AG08395 (cell line): ENCODE measurements at regions not wholly inside any gene's neighbourhood (a gene's known extent, or its start where the extent isn't known, plus 50 kb on each side); places are given as distances from the start of the nearest gene placed in this dataset.

Experiments used
- DNase-seq: peaks from one replicate; pipeline ENCODE4 v3.0.0; 2012; ENCODE audit warnings: mixed read lengths, low spot score

GRCh38 chr1:95370691-95371562 lies 136.9 kb downstream of the RWDD3 start:
- DNase-seq, result no peak

GRCh38 chr1:95371666-95372282 lies 137.8 kb downstream of the RWDD3 start:
- no peak for DNase-seq

GRCh38 chr1:95375174-95375573 lies 141.2 kb downstream of the RWDD3 start:
- no peak for DNase-seq

GRCh38 chr1:95380909-95381308 lies 146.9 kb downstream of the RWDD3 start:
- no peak for DNase-seq

- no peak for DNase-seq
Measured at GRCh38 chr1:95382000-95382786, 148.2 kb downstream of the RWDD3 start.

DNA sequence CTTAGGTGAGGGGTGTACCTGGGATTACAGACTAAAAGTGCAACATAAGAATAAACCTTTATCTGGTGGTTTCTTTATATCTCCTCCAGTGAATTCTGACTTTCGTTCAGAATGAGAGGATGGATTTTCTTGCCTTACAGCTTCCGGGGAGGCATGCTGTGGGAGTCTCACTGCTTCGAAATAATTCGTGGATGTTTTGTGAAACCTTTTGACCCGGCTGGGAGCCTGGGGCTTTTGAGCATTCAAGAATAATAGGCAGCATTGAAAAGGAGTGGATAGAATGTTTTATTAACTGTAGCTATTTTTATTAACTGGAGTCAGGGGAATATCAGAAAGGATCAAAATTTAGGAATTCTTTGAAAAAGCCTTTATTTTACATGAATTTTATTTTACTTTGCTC lies 149.1 kb downstream of the RWDD3 start:
- no peak for DNase-seq

- DNase-seq, result no peak
Measured at GRCh38 chr1:95384567-95384966, 150.6 kb downstream of the RWDD3 start.

DNA sequence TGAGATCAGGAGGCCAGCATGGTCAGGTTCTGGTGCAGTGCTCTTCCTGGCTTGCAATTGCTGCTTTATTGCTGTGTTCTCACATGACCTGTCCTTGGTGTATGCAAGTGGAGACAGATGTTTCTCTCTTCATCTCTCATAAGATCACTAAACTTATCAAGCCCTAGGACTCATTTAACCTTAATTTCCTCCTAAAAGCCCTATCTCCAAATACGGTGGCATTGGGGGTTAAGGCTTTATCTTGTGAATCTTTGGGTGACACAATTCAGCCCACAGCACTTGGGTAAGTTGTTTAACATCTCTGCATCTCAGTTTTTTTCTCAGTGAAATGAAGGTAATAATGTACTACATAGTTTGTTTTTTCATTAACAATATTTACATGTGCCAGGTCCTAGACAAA lies 152.4 kb downstream of the RWDD3 start:
- DNase-seq, result no peak

DNA sequence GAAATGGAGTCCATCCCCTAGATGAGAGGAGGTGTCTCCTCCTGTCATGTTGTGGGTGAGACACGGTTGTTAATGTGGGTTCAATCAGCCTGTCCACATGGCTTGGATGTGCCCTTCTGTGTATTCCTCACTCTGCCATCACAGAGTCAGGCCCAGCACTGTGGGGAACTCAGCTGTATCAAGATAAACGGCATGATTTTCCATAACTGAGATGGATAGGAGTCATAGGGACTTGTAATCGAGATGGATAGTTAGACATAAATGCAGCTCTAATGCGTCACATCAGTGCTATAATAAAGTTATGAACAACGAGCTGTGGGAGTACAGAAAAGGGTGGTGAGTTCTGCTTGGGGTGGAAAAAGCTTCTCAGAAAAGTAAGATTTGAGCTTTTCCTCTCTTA lies 152.9 kb downstream of the RWDD3 start:
- no peak for DNase-seq

GRCh38 chr1:95388031-95388430 lies 154.0 kb downstream of the RWDD3 start:
- no peak for DNase-seq

GRCh38 chr1:95393434-95393833 lies 159.4 kb downstream of the RWDD3 start:
- DNase-seq, result no peak

DNA sequence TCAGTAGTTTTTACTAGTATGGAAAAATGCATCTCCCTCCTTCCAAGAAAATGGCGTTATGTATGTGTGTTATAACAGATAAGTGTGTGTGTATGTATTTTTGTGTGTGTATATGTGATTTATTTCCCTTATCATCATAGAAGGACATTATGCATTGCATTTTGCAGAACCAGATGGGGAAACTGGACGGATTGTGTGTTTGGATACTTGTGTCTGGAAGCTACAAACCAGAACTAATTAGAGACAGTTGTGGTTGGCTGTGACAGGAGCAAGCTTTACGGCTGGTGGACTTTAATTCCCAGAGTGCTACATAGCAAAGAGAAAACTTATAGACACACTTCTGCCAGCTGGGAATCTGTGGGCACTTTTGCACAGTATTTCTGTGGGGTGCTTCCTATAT lies 162.5 kb downstream of the RWDD3 start:
- DNase-seq, result no peak

GRCh38 chr1:95402780-95403179 lies 168.8 kb downstream of the RWDD3 start:
- DNase-seq, result no peak

GRCh38 chr1:95406279-95406678 lies 172.3 kb downstream of the RWDD3 start:
- no peak for DNase-seq

- DNase-seq, result no peak
Measured at GRCh38 chr1:95407131-95407885, 173.3 kb downstream of the RWDD3 start.

DNA sequence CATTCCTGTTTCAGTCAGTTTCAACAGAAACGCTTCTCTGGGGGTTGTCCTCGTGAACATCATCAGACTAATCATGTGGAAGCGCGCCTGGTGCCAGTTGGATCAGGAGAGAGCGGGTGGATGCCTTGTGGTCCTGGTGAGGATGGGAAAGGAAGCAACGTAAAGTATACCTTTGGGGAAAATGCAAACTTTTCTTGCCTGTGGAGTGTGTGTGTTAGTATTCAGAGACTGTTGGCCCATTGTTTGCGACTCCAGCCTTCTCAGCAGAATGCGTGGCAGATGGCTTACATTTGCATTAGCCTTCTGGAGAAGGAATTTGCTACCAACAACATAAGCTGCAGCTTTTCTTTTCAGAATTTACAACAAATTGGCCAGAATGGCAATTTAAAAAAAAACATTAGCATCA lies 173.9 kb downstream of the RWDD3 start:
- no peak for DNase-seq

DNA sequence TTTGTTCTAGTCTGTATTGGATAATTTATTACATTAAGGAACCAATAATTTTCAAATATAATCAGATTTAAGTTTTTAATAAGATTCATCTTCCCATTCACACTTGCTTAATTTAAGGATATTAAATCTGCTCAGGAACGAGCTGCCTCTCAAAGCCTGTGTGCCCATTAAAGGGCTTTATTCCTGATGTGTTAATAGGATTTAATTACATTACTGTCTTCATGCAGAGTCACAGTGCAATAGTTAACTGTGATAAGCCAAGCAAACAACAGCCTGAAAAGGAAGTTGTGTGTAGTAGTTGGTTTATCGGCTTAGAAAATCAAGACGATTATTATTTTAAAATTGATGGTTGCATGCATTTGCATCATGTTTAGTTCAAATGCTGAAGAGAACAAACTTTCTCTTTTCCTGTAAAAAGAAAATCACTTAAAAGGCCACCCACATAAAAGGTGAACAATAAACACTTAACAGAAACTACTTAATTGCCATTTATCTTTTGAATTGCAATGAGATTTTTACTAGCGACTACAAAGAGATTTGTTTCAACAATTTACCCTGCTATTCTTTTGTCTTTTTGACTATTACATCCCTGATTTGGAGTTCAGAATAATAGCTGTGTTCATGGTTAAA lies 174.6 kb downstream of the RWDD3 start:
- no peak for DNase-seq

GRCh38 chr1:95409276-95409675 lies 175.3 kb downstream of the RWDD3 start:
- DNase-seq, result no peak

DNA sequence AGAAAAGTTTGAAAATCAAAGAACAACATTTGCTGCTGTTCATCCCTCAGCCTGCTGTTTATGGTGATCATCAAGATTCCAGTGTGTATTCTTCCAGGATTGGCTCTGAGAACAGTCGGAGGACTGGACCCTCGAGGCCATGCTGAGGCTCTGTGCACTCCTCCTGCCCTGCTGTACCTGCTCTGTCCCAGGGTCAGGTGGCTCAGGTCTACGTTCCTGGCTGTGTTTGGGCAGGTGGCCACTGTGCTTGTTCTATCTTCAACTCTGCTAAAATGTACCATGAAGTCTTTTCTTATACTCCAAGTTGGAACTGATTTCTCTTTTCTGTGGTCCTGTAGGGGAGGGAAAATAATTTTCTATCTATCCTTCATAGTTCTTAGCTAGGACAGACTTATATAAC lies 175.9 kb downstream of the RWDD3 start:
- no peak for DNase-seq

DNA sequence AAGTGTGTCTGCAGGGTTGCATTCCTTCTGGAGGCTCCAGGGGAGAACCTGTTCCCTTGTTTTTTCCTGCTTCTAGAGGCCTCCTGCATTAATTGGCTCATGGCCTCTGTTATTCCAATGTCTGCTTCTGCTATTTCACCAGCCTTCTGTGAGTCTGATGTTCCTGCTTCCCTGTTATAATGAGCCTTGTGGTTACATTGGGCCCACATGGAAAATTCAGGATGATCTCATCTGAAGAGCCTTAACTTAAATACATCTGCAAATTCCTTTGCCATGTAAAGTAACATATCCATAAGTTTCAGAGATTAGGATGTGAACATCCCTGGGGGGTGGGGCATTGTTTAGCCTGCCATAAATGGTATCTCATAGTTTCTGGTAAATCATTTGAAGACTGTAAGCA lies 181.1 kb downstream of the RWDD3 start:
- no peak for DNase-seq

DNA sequence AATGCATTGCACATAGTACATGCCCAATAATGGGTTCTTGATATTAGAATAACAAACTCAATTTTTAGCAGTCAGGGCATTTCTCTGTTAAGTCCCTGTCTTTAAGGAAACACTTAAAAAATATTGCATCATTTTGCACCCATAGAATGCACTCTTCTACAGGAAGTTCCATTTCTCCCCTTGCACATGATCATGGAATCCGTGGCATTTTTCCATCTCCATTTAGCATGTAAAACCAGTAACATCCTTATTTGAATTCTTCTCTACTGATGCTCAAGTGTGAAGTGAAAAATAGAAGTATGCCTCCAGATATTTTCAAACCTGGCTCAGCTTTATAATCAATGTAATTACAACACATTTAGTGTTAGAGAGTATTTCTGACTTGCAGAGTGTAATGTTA lies 192.8 kb downstream of the RWDD3 start:
- DNase-seq, result no peak

GRCh38 chr1:95427525-95427924 lies 193.5 kb downstream of the RWDD3 start:
- DNase-seq, result no peak
